ENCODE measurements at regions not wholly inside any gene's neighbourhood (a gene's known extent, or its start where the extent isn't known, plus 50 kb on each side); places are given as distances from the start of the nearest gene placed in this dataset.

GRCh38 chr2:129229830-129230441, 749.5 kb upstream of the RAB6C start:
- no peak for DNase-seq (ENCODE audit: low read depth in 2 of 2)

GRCh38 chr2:129231924-129232323, 747.5 kb upstream of the RAB6C start:
- DNase-seq (ENCODE audit: low read depth in 2 of 2), result no peak

DNA sequence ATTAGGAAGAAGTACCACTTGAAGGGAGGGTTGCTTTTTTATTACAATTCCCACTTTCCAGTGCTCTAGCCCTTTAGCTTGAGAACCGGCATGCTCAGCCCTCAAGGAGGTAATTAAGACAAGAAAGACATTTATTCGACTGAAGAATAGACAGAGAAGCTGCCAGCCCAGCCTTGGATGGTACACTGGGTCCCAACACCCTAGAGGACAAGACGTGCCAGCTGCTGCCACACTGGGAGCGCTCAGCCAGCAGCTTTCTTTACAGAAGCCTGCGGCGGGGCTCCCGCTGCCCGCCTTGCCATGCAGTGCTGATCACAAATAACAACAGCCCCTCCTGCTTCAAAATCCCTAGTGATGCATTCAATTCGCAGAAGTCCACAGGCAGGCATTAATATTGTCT, 746.3 kb upstream of the RAB6C start:
- no peak for DNase-seq (ENCODE audit: low read depth in 2 of 2)

- DNase-seq (ENCODE audit: low read depth in 2 of 2), result no peak
Measured at GRCh38 chr2:129233751-129234406, 745.6 kb upstream of the RAB6C start.

GRCh38 chr2:129236601-129237000, 742.9 kb upstream of the RAB6C start:
- no peak for DNase-seq (ENCODE audit: low read depth in 2 of 2)

- DNase-seq (ENCODE audit: low read depth in 2 of 2), result no peak
Measured at GRCh38 chr2:129237966-129238725, 741.3 kb upstream of the RAB6C start.

DNA sequence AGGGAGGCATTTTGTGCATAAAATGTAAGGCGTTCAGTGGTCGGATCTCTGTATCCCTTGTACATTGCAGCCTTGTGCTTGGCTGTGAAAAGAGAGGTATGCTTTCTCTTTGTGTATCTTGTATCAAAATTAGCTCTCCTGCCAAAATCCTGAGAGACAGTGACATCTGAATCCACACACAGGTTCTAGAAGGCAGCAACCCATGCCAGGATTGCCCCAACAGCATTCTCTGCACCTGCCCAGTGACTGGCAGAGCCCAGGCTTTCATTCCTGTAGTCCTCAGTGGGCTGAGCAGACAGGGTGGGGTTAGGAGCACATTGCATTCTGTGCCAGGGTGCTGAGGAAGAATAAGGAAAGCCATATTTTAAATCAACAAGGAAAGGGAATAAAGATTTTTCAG, 740.3 kb upstream of the RAB6C start:
- no peak for DNase-seq (ENCODE audit: low read depth in 2 of 2)

DNA sequence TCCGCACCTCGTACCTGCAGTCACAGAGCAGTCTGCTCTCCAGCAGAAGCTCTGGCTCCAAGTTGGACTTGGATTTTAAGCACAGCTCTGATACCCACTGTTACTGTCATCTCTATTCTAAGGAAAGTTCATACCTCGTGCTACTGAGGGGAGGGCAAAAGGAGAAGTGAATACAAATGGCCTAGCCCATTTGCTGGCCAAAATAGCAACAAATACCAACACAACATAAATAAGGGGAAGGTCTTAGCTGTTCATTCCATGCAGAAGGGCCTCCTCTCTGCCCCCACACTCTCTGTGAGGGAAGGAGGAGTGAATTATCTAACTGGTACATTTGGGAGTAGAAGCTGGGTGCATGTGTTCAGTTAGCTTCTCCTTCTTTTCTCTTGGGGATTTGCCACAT, 739.4 kb upstream of the RAB6C start:
- no peak for DNase-seq (ENCODE audit: low read depth in 2 of 2)

GRCh38 chr2:129242269-129242668, 737.2 kb upstream of the RAB6C start:
- no peak for DNase-seq (ENCODE audit: low read depth in 2 of 2)

- no peak for DNase-seq (ENCODE audit: low read depth in 2 of 2)
Measured at GRCh38 chr2:129247751-129248150, 731.7 kb upstream of the RAB6C start.

- no peak for DNase-seq (ENCODE audit: low read depth in 2 of 2)
Measured at GRCh38 chr2:129248198-129248597, 731.3 kb upstream of the RAB6C start.

GRCh38 chr2:129252781-129253460, 726.5 kb upstream of the RAB6C start:
- DNase-seq (ENCODE audit: low read depth in 2 of 2), result no peak

GRCh38 chr2:129253461-129253812, 726.0 kb upstream of the RAB6C start:
- DNase-seq (ENCODE audit: low read depth in 2 of 2), result no peak

GRCh38 chr2:129254718-129255117, 724.7 kb upstream of the RAB6C start:
- no peak for DNase-seq (ENCODE audit: low read depth in 2 of 2)

- DNase-seq (ENCODE audit: low read depth in 2 of 2), result no peak
Measured at GRCh38 chr2:129255610-129256313, 723.7 kb upstream of the RAB6C start.

DNA sequence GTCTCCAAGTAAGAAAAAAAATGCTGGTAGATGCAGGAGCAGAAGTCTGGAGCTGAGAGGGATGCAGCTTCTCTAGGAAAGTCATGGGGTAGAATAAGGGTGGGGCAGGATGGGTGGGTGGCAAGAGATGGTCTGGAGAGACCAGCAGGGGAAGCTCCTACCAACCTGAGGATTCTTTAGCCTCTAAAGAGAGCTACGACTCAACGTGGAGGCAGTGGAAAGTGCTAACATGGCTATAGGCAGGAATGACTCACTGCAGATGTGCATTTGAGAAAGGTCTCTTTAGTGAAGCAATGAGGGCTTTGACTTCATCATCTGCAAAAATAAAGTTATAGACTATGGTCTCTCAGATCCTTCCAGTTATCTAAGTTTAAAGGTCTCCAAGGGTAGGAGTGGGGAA, 722.8 kb upstream of the RAB6C start:
- no peak for DNase-seq (ENCODE audit: low read depth in 2 of 2)

DNA sequence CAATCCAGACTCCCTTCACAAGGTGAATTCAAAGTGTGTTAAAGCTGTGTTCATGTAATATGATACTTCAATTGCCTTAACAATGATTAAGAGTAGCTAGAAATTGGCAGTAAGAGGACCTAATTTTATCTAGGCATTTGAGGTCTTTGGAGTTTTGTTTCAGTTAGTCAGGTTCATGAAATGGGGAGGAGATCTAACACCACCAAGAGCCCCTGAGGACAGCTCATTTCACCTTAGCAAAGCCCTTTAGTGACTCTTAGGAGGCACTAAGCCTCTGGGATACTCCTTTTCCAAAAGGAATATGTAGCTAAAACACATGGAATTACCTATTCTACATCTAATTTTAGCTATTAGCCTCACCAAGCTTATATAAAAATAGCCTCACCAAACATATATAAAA, 716.5 kb upstream of the RAB6C start:
- no peak for DNase-seq (ENCODE audit: low read depth in 2 of 2)

GRCh38 chr2:129263939-129264338, 715.5 kb upstream of the RAB6C start:
- no peak for DNase-seq (ENCODE audit: low read depth in 2 of 2)

GRCh38 chr2:129267559-129267958, 711.9 kb upstream of the RAB6C start:
- DNase-seq (ENCODE audit: low read depth in 2 of 2), result no peak

- DNase-seq (ENCODE audit: low read depth in 2 of 2), result no peak
Measured at GRCh38 chr2:129273266-129274037, 706.0 kb upstream of the RAB6C start.

DNA sequence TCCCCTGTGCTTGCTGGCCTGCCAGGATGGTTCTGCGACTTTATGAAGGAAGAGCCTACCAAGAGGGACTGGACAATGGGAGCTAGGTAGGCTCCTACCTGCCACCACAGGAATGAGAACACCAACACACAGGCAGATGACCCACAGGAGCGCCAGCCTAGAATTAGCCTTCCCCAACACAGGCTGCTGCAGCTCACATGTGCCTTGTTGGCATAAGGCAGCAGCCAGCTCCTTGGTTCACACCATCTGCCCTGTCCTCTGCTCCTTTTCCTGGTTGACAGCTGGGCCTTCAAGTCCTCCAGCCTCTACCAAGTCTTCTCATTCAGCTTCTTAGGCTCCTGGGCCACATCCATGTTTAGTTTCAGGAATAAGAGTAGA, 705.4 kb upstream of the RAB6C start:
- DNase-seq (ENCODE audit: low read depth in 2 of 2), result no peak
